Astrocyte of the spinal cord (primary cell): ENCODE measurements at regions not wholly inside any gene's neighbourhood (a gene's known extent, or its start where the extent isn't known, plus 50 kb on each side); places are given as distances from the start of the nearest gene placed in this dataset.
A peak's percentile ranks its signal among the peaks of the same experiment; 100 is the strongest.

Experiments
- DNase-seq: peaks from one replicate; pipeline ENCODE4 v3.0.0; 2011; ENCODE audit warnings: low read depth, low spot score
- H3K4me3 ChIP-seq: 2 replicates; pipeline ENCODE4 v1.5.1; 2011; ENCODE audit warnings: low read depth, mild to moderate bottlenecking, low read length, moderate library complexity
- CTCF ChIP-seq: IDR thresholded peaks from 2 replicates; pipeline ENCODE4 v1.5.1; 2012; ENCODE audit warnings: low read depth, mild to moderate bottlenecking, low read length, inconsistent platforms
- in situ Hi-C: cut with HindIII; loops from 2 replicates; pipeline ENCODE4 v1.10.0; 2017; ENCODE audit warnings: low sequenced_read_pairs

GRCh38 chr12:58306266-58307000 is 365.1 kb downstream of the ATP23 start:
- in situ Hi-C loops, result no loop called here
- no peak for DNase-seq
- no peak for TF ChIP-seq CTCF
- no peak overlapping the region for H3K4me3 ChIP-seq

GRCh38 chr12:58309806-58310205 is 368.4 kb downstream of the ATP23 start:
- in situ Hi-C loops, result no loop called here
- H3K4me3 ChIP-seq, result no peak overlapping the region
- DNase-seq, result no peak
- TF ChIP-seq CTCF, result no peak

- in situ Hi-C loops, result no loop called here
- no peak for DNase-seq
Measured at GRCh38 chr12:58310368-58310767, 369.0 kb downstream of the ATP23 start.

GRCh38 chr12:58310809-58311622 is 369.6 kb downstream of the ATP23 start:
- in situ Hi-C loops, result no loop called here
- DNase-seq, result peak; percentile 98
- no peak for TF ChIP-seq CTCF
- H3K4me3 ChIP-seq, result no peak overlapping the region

More at GRCh38 chr12:58310368-58310767, 369.0 kb downstream of the ATP23 start:
- H3K4me3 ChIP-seq, result no peak overlapping the region
- TF ChIP-seq CTCF, result peak; percentile 15

- DNase-seq, result peak; percentile 89
- TF ChIP-seq CTCF, result no peak
- in situ Hi-C loops, result no loop called here
- no peak overlapping the region for H3K4me3 ChIP-seq
Measured at GRCh38 chr12:58313091-58313855, 371.9 kb downstream of the ATP23 start.

- H3K4me3 ChIP-seq, result no peak overlapping the region
- TF ChIP-seq CTCF, result no peak
- peak; percentile 65 for DNase-seq
- in situ Hi-C loops, result no loop called here
Measured at GRCh38 chr12:58314610-58315009, 373.2 kb downstream of the ATP23 start.
